ENCODE measurements at regions not wholly inside any gene's neighbourhood (a gene's known extent, or its start where the extent isn't known, plus 50 kb on each side); places are given as distances from the start of the nearest gene placed in this dataset.

DNA sequence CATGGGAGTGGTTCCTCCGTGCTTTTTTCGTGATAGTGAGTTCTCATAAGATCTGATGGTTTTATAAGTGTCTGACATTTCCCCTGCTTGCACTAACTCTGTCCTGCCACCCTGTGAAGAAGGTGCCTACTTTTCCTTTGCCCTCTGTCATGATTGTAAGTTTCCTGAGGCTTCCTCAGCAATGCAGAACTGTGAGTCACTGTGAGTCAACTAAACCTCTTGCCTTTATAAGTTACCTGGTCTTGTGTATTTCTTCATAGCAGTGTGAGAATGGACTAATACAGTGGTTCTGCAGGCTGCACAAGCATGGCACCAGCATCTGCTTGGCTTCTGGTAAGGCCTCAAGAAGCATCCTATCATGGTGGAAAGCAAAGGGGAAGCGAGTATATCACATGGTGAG lies 1144.6 kb downstream of the SORCS3 start:
- Histone ChIP-seq H3K4me2 (no peak overlapping the region), H3K4me3 (no peak overlapping the region), H3K9me3 (no peaks in the 10 kb centered on the region; the same call in 2 of the 3 replicates), H3K27ac (no peak overlapping the region), H3K4me1 (no peaks in the 10 kb centered on the region)
- CTCF ChIA-PET, result no interaction called here
- DNase-seq (ENCODE audit: low read depth in 1 of 2, low spot score in 1 of 2) (no peak), FAIRE-seq (no peak), ATAC-seq (no peak)
- POLR2A ChIA-PET, result no interaction called here
- WGBS (ENCODE audit: missing lambda C conversion rate), result 4% methylated on average over 3 of the region's 3 CpGs
- TF ChIP-seq ZC3H11A (IDR thresholded peaks at IDR 0.05), result no peak
- TF ChIP-seq, protein P1, sequence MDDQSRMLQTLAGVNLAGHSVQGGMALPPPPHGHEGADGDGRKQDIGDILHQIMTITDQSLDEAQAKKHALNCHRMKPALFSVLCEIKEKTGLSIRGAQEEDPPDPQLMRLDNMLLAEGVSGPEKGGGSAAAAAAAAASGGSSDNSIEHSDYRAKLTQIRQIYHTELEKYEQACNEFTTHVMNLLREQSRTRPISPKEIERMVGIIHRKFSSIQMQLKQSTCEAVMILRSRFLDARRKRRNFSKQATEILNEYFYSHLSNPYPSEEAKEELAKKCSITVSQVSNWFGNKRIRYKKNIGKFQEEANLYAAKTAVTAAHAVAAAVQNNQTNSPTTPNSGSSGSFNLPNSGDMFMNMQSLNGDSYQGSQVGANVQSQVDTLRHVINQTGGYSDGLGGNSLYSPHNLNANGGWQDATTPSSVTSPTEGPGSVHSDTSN (IDR thresholded peaks at IDR 0.05), result no peak

DNA sequence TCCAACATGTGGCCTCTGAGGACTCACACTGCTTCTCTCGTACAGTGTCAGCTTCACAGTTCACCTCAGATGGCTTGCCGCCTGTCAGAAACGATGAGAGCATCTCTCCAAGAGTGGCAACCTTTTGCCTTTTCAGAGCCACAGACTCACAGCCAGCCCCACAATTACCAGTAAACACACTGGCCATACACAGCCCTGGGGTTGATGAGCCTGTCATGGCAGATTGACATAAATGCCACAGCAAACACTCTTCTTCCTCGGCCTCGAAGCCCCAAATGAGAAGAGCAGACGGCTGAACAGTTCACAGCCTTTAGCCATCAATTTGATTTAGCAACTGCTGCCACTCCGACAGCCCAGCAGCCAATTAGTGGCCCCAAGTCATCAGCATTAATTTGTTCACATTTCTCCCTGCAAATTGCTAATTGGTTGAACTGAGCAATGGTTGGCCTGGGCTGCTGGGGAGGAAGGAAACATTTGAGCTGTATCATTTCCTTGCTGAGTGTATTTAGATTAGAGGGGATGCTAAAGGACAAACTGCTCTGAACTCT lies 1142.9 kb downstream of the SORCS3 start:
- DNase-seq (ENCODE audit: low read depth in 1 of 2, low spot score in 1 of 2) (no peak), FAIRE-seq (no peak), ATAC-seq (no peak)
- Histone ChIP-seq H3K27ac (no peak overlapping the region), H3K9me3 (no peaks in the 10 kb centered on the region; the same call in 2 of the 3 replicates), H3K4me3 (no peak overlapping the region), H3K4me2 (no peak overlapping the region), H3K4me1 (no peaks in the 10 kb centered on the region)
- WGBS (ENCODE audit: missing lambda C conversion rate), result 20% methylated on average over 7 of the region's 7 CpGs
- TF ChIP-seq ZFP36 (IDR thresholded peaks at IDR 0.05; ENCODE audit: borderline replicate concordance, partially characterized antibody) (no peak), HDAC2 (IDR thresholded peaks at IDR 0.05) (no peak), HMGXB4 (CRISPR knock-in tag; IDR thresholded peaks at IDR 0.05; ENCODE audit: borderline replicate concordance) (no peak), ZSCAN20 (CRISPR knock-in tag; IDR thresholded peaks at IDR 0.05) (no peak), CHD2 (IDR thresholded peaks at IDR 0.05; ENCODE audit: low read length, partially characterized antibody) (no peak), EHMT2 (IDR thresholded peaks at IDR 0.05; ENCODE audit: low read depth) (no peak), KDM1A (IDR thresholded peaks at IDR 0.05; ENCODE audit: low read depth) (no peak), JUN (IDR thresholded peaks at IDR 0.05) (no peak), FOSB (CRISPR knock-in tag; IDR thresholded peaks at IDR 0.05) (no peak), HEYL (CRISPR knock-in tag; IDR thresholded peaks at IDR 0.05) (no peak), HOXA7 (CRISPR knock-in tag; IDR thresholded peaks at IDR 0.05) (no peak), TP53 (CRISPR knock-in tag; IDR thresholded peaks at IDR 0.05) (no peak), FOSL2 (IDR thresholded peaks at IDR 0.05) (no peak), FOSL2 (CRISPR knock-in tag; IDR thresholded peaks at IDR 0.05) (no peak), NR3C1 (IDR thresholded peaks at IDR 0.05) (no peak)
- TF ChIP-seq, protein P1 (IDR thresholded peaks at IDR 0.05), result no peak
- CTCF ChIA-PET, result interaction anchor here (0.5 kb wide), 1 partner anchor 987 kb away, joined by 3 read pairs; no protein-coding TSS in a partner anchor
- POLR2A ChIA-PET, result no interaction called here

DNA sequence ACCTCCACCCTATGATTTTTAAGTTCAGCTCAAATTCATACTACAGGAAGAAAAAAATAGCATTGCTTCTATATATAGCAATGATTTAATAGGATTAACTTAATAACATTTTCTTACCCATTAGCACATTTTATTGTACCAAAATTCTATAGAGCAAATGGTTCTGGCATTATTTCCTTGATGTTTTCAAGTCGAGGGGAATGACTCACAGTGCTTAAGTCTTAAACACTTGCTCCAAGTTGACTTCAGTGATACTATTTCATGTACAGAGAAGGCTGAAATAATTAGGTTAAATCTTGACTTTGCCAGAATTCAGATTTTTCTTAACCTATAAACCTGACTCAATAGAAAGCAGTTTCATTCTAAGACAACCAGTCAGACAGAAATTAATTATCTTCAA lies 1133.8 kb downstream of the SORCS3 start:
- DNase-seq (ENCODE audit: low read depth in 1 of 2, low spot score in 1 of 2) (no peak), FAIRE-seq (no peak), ATAC-seq (no peak)
- TF ChIP-seq RARB (CRISPR knock-in tag; IDR thresholded peaks at IDR 0.05), result no peak
- TF ChIP-seq JUN (IDR thresholded peaks at IDR 0.05), result no peak
- TF ChIP-seq GATA3 (IDR thresholded peaks at IDR 0.05; ENCODE audit: borderline replicate concordance), result no peak
- TF ChIP-seq MAFK (IDR thresholded peaks at IDR 0.05; ENCODE audit: partially characterized antibody), result no peak
- TF ChIP-seq MAZ (IDR thresholded peaks at IDR 0.05; ENCODE audit: borderline replicate concordance, low read depth, low read length), result no peak
- TF ChIP-seq, protein P2, sequence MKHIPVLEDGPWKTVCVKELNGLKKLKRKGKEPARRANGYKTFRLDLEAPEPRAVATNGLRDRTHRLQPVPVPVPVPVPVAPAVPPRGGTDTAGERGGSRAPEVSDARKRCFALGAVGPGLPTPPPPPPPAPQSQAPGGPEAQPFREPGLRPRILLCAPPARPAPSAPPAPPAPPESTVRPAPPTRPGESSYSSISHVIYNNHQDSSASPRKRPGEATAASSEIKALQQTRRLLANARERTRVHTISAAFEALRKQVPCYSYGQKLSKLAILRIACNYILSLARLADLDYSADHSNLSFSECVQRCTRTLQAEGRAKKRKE (CRISPR knock-in tag; IDR thresholded peaks at IDR 0.05; ENCODE audit: low read depth), result no peak
- TF ChIP-seq HDAC2 (IDR thresholded peaks at IDR 0.05), result no peak
- no peak for TF ChIP-seq ZC3H11A (IDR thresholded peaks at IDR 0.05)
- TF ChIP-seq, protein P1 (IDR thresholded peaks at IDR 0.05), result no peak
- TF ChIP-seq SREBF2 (IDR thresholded peaks at IDR 0.05), result no peak
- TF ChIP-seq CEBPB (IDR thresholded peaks at IDR 0.05), result no peak
- TF ChIP-seq NPAS2 (CRISPR knock-in tag; IDR thresholded peaks at IDR 0.05; ENCODE audit: borderline replicate concordance), result no peak
- TF ChIP-seq FOXS1 (CRISPR knock-in tag; IDR thresholded peaks at IDR 0.05), result no peak
- WGBS (ENCODE audit: missing lambda C conversion rate), result 0% methylated on average over 1 of the region's 1 CpG
- Histone ChIP-seq H3K9me3 (no peaks in the 10 kb centered on the region), H3K4me3 (no peak overlapping the region), H3K4me1 (no peaks in the 10 kb centered on the region), H3K27ac (no peak overlapping the region), H3K4me2 (no peak overlapping the region)
- ChIA-PET POLR2A (no interaction called here), CTCF (no interaction called here)
